HEK293T (cell line): ENCODE measurements at regions not wholly inside any gene's neighbourhood (a gene's known extent, or its start where the extent isn't known, plus 50 kb on each side); places are given as distances from the start of the nearest gene placed in this dataset.

Experiments used
- ARNT ChIP-seq: fragments of 450-650 bp; IDR thresholded peaks from 2 replicates; pipeline ENCODE4 v1.6.1; 2017; ENCODE audit warnings: mild to moderate bottlenecking
- BHLHE40 ChIP-seq: fragments of 450-650 bp; IDR thresholded peaks from 2 replicates; pipeline ENCODE4 v1.6.1; 2016; ENCODE audit warnings: mild to moderate bottlenecking, moderate library complexity, borderline replicate concordance
- CTBP1 ChIP-seq: fragments of 450-650 bp; IDR thresholded peaks from 2 replicates; pipeline ENCODE4 v1.6.1; 2016; ENCODE audit warnings: borderline replicate concordance
- ELF4 ChIP-seq: fragments of 450-650 bp; IDR thresholded peaks from 2 replicates; pipeline ENCODE4 v1.6.1; 2017; ENCODE audit warnings: antibody characterized with exemption
- FOXA1 ChIP-seq: fragments of 450-650 bp; IDR thresholded peaks from 2 replicates; pipeline ENCODE4 v1.6.1; 2016; ENCODE audit warnings: mild to moderate bottlenecking
- FOXK2 ChIP-seq: fragments of 450-650 bp; IDR thresholded peaks from 2 replicates; pipeline ENCODE4 v1.6.1; 2016; ENCODE audit warnings: mild to moderate bottlenecking
- FOXM1 ChIP-seq: fragments of 450-650 bp; IDR thresholded peaks from 2 replicates; pipeline ENCODE4 v1.6.1; 2017; ENCODE audit warnings: mild to moderate bottlenecking, borderline replicate concordance
- L3MBTL2 ChIP-seq: fragments of 450-650 bp; conservative IDR thresholded peaks from 2 replicates; pipeline ENCODE4 v1.6.1; 2016; ENCODE audit warnings: mild to moderate bottlenecking
- SP1 ChIP-seq: fragments of 450-650 bp; IDR thresholded peaks from 2 replicates; pipeline ENCODE4 v1.6.1; 2017
- SUZ12 ChIP-seq: fragments of 450-650 bp; IDR thresholded peaks from 2 replicates; pipeline ENCODE4 v1.6.1; 2016; ENCODE audit warnings: mild to moderate bottlenecking
- TARDBP ChIP-seq: fragments of 450-650 bp; IDR thresholded peaks from 2 replicates; pipeline ENCODE4 v1.6.1; 2016
- ZNF384 ChIP-seq: fragments of 450-650 bp; IDR thresholded peaks from 2 replicates; pipeline ENCODE4 v1.6.1; 2016
- TF ChIP-seq, protein P1 (sequence below): fragments of 450-650 bp; IDR thresholded peaks from 2 replicates; pipeline ENCODE4 v1.6.1; 2016

DNA sequence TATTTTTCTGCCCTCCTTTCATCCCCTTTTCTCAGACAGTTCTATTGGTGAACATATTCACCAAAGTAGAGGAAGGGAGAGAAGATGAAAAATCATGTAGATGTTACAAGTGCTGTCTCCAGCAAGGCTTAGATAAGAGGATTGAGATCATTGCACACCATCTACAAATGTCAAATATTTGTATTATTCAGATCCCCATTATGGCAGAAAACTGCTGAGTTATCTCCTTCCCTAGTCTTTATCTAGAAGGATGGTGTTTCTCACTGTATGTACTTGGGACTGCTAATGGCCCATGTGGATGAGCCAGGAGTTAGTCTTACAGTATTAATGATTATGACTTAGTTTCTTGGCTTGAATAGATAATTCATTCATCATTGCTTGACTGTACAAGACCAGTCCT is 147.2 kb upstream of the EEPD1 start:
- no peak for TF ChIP-seq FOXM1
- no peak for TF ChIP-seq ELF4
- no peak for TF ChIP-seq ZNF384
- no peak for TF ChIP-seq FOXA1
- TF ChIP-seq ARNT = no peak
- no peak for TF ChIP-seq FOXK2
- TF ChIP-seq BHLHE40 = no peak
- TF ChIP-seq SP1 = no peak
- TF ChIP-seq TARDBP = no peak
- no peak for TF ChIP-seq SUZ12
- TF ChIP-seq L3MBTL2 = no peak
- TF ChIP-seq CTBP1 = no peak
- TF ChIP-seq, protein P1, sequence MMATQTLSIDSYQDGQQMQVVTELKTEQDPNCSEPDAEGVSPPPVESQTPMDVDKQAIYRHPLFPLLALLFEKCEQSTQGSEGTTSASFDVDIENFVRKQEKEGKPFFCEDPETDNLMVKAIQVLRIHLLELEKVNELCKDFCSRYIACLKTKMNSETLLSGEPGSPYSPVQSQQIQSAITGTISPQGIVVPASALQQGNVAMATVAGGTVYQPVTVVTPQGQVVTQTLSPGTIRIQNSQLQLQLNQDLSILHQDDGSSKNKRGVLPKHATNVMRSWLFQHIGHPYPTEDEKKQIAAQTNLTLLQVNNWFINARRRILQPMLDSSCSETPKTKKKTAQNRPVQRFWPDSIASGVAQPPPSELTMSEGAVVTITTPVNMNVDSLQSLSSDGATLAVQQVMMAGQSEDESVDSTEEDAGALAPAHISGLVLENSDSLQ = no peak
